DND-41 (cell line): ENCODE measurements at regions not wholly inside any gene's neighbourhood (a gene's known extent, or its start where the extent isn't known, plus 50 kb on each side); places are given as distances from the start of the nearest gene placed in this dataset.

ENCODE experiments used
- ATAC-seq: fragments of 200-7000 bp; cut with Tn5 transposase; 3 replicates; pipeline ENCODE4 v1.9.1; 2021; ENCODE audit warnings: low read depth; ENCODE audit not compliant: insufficient read depth
- DNase-seq: peaks from one replicate; pipeline ENCODE4 v3.0.0-alpha.2; 2020
- H2AFZ ChIP-seq: 2 replicates; pipeline ENCODE4 v1.6.0; 2012; ENCODE audit warnings: low read depth, low read length
- H3K27ac ChIP-seq: 2 replicates; pipeline ENCODE4 v1.5.1; 2012; ENCODE audit warnings: low read length, inconsistent platforms
- H3K27me3 ChIP-seq: fragments of 200-600 bp; sonication (generic); 2 replicates; pipeline ENCODE4 v1.6.0; 2012; ENCODE audit warnings: low read length, mild to moderate bottlenecking, inconsistent platforms; ENCODE audit not compliant: insufficient read depth, poor library complexity
- H3K36me3 ChIP-seq: 2 replicates; pipeline ENCODE4 v1.5.1; 2012; ENCODE audit warnings: low read length, inconsistent platforms; ENCODE audit not compliant: insufficient read depth
- H3K4me1 ChIP-seq: 2 replicates; pipeline ENCODE4 v1.5.1; 2012; ENCODE audit warnings: mild to moderate bottlenecking, low read length; ENCODE audit not compliant: insufficient read depth
- H3K4me2 ChIP-seq: 2 replicates; pipeline ENCODE4 v1.6.0; 2012; ENCODE audit warnings: mild to moderate bottlenecking, moderate library complexity, low read length, inconsistent platforms; ENCODE audit not compliant: insufficient read depth
- H3K4me3 ChIP-seq, 2 experiments: fragments of 200-600 bp in 1 of 2; shearing (Covaris generic) in 1 of 2; 2 replicates each; pipeline ENCODE4 v1.5.1; 2012 to 2016; ENCODE audit warnings: inconsistent platforms in 2 of 2, low read length in 2 of 2, mild to moderate bottlenecking in 2 of 2, low read depth in 1 of 2, moderate library complexity in 1 of 2
- H3K79me2 ChIP-seq: 2 replicates; pipeline ENCODE4 v1.6.0; 2012; ENCODE audit warnings: low read length, inconsistent platforms; ENCODE audit not compliant: insufficient read depth
- H3K9ac ChIP-seq: 2 replicates; pipeline ENCODE4 v1.6.0; 2012; ENCODE audit warnings: low read depth, mild to moderate bottlenecking, inconsistent platforms, low read length, moderate library complexity
- H3K9me3 ChIP-seq: 2 replicates; pipeline ENCODE4 v1.5.1; 2012; ENCODE audit warnings: low read length, moderate library complexity, mild to moderate bottlenecking, inconsistent platforms; ENCODE audit not compliant: insufficient read depth, severe bottlenecking
- H4K20me1 ChIP-seq: 2 replicates; pipeline ENCODE4 v1.6.0; 2012; ENCODE audit warnings: low read length; ENCODE audit not compliant: insufficient read depth
- EZH2 ChIP-seq: IDR thresholded peaks from 3 replicates; pipeline ENCODE4 v1.6.1; 2012; ENCODE audit warnings: borderline replicate concordance, low read depth, mild to moderate bottlenecking, moderate library complexity, low read length, inconsistent platforms; ENCODE audit not compliant: severe bottlenecking
- TF ChIP-seq, protein P1 (sequence below): IDR thresholded peaks from 2 replicates; pipeline ENCODE4 v1.5.1; 2012; ENCODE audit warnings: borderline replicate concordance, low read length, moderate library complexity, mild to moderate bottlenecking; ENCODE audit not compliant: poor library complexity, severe bottlenecking; ENCODE audit errors: extremely low read depth

DNA sequence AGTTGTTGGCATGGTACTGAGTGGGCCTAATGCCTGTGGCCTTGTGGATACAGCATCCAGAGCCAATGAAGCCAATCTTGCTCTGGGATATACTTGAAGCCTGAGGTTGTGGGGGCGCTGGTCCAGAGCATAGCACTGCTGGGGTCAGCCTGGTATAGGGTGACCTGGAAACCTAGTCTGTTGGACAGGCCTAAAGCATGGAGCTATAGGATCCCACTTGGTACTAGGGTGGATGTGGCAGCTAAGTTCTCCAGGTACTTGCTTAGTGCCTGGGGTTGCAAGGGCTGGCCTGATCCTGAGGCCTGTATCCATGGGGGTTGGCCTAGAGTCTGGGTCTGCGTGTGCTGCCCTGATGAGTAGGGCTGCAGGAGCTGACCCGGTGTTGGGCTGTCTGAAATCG, 1168.2 kb upstream of the C9orf72 start:
- TF ChIP-seq, protein P1, sequence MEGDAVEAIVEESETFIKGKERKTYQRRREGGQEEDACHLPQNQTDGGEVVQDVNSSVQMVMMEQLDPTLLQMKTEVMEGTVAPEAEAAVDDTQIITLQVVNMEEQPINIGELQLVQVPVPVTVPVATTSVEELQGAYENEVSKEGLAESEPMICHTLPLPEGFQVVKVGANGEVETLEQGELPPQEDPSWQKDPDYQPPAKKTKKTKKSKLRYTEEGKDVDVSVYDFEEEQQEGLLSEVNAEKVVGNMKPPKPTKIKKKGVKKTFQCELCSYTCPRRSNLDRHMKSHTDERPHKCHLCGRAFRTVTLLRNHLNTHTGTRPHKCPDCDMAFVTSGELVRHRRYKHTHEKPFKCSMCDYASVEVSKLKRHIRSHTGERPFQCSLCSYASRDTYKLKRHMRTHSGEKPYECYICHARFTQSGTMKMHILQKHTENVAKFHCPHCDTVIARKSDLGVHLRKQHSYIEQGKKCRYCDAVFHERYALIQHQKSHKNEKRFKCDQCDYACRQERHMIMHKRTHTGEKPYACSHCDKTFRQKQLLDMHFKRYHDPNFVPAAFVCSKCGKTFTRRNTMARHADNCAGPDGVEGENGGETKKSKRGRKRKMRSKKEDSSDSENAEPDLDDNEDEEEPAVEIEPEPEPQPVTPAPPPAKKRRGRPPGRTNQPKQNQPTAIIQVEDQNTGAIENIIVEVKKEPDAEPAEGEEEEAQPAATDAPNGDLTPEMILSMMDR, result no peak
- TF ChIP-seq EZH2, result no peak
- H3K4me3 ChIP-seq, result no peak overlapping the region
- H3K79me2 ChIP-seq, result no peaks in the 10 kb centered on the region
- H3K9me3 ChIP-seq, result no peaks in the 10 kb centered on the region
- H4K20me1 ChIP-seq, result no peaks in the 10 kb centered on the region
- no peaks in the 10 kb centered on the region for H3K36me3 ChIP-seq
- H3K27me3 ChIP-seq, result no peaks in the 10 kb centered on the region
- no peak overlapping the region for H3K9ac ChIP-seq
- H3K4me2 ChIP-seq, result no peak overlapping the region
- H3K27ac ChIP-seq, result no peak overlapping the region
- ATAC-seq (no peak), DNase-seq (no peak)
- no peaks in the 10 kb centered on the region for H3K4me1 ChIP-seq
- no peak overlapping the region for H2AFZ ChIP-seq

DNA sequence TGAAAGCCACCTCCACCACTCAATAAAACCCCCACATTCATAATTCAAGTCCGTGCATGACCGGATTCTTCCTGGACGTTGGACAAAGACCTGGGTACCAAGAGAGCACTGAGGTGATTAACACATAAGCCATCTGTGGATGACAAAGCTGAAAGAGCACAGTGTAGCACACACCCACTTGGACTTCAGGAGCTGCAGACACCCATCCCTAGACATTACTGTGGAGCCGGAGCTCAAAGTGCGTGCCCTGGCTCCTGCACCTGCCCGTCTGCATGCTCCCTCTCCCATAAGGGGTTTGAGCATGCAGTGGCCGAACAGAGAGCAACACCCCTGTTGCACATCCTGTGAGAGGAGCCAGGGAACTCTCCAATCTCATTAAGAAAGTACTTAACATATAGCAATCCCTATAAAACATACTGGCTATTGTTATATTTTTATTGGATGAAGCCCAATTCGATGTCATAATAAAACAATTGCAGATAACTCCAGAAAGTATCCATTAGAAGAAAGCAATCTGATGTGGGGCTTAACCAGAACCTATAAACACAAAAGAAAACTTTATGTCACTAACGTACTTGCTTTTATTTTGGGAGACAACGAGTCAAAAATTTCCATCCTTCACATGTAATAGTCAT, 1174.2 kb upstream of the C9orf72 start:
- no peak overlapping the region for H3K9ac ChIP-seq
- H3K4me1 ChIP-seq, result no peaks in the 10 kb centered on the region
- no peak overlapping the region for H3K4me2 ChIP-seq
- no peak for DNase-seq
- H2AFZ ChIP-seq, result no peak overlapping the region
- no peak for ATAC-seq
- no peaks in the 10 kb centered on the region for H3K79me2 ChIP-seq
- no peak overlapping the region for H3K27ac ChIP-seq
- H3K27me3 ChIP-seq, result no peaks in the 10 kb centered on the region
- H3K9me3 ChIP-seq, result no peaks in the 10 kb centered on the region
- H3K36me3 ChIP-seq, result no peaks in the 10 kb centered on the region
- no peaks in the 10 kb centered on the region for H4K20me1 ChIP-seq
- TF ChIP-seq EZH2, result no peak
- TF ChIP-seq, protein P1, result no peak
- H3K4me3 ChIP-seq, result no peak overlapping the region

GRCh38 chr9:28750136-28750535, 1176.9 kb upstream of the C9orf72 start:
- H3K4me1 ChIP-seq, result no peaks in the 10 kb centered on the region
- no peaks in the 10 kb centered on the region for H3K27me3 ChIP-seq
- H3K27ac ChIP-seq, result no peak overlapping the region
- H3K79me2 ChIP-seq, result no peaks in the 10 kb centered on the region
- DNase-seq, result no peak
- no peaks in the 10 kb centered on the region for H3K36me3 ChIP-seq
- H3K4me2 ChIP-seq, result no peak overlapping the region
- no peak overlapping the region for H2AFZ ChIP-seq
- no peak overlapping the region for H3K9ac ChIP-seq
- no peaks in the 10 kb centered on the region for H4K20me1 ChIP-seq
- H3K4me3 ChIP-seq, result no peak overlapping the region
- ATAC-seq, result no peak
- H3K9me3 ChIP-seq, result no peaks in the 10 kb centered on the region
- TF ChIP-seq, protein P1, result no peak
- TF ChIP-seq EZH2, result no peak
